Osteocyte (in vitro differentiated cells): ENCODE measurements at regions not wholly inside any gene's neighbourhood (a gene's known extent, or its start where the extent isn't known, plus 50 kb on each side); places are given as distances from the start of the nearest gene placed in this dataset.

Source experiments
- DNase-seq: peaks from one replicate; pipeline ENCODE4 v3.0.0; 2021; ENCODE audit warnings: mixed read lengths; ENCODE audit not compliant: unreplicated experiment; ENCODE audit errors: extremely low spot score
- H3K27ac Mint-ChIP-seq: one replicate; pipeline ENCODE4 v1.8.0; 2021; ENCODE audit warnings: mild to moderate bottlenecking, mixed read lengths; ENCODE audit not compliant: unreplicated experiment
- H3K27me3 Mint-ChIP-seq: one replicate; pipeline ENCODE4 v1.8.0; 2021; ENCODE audit warnings: mixed read lengths; ENCODE audit not compliant: unreplicated experiment
- H3K36me3 Mint-ChIP-seq: one replicate; pipeline ENCODE4 v1.8.0; 2021; ENCODE audit warnings: mixed read lengths; ENCODE audit not compliant: unreplicated experiment
- H3K4me1 Mint-ChIP-seq: one replicate; pipeline ENCODE4 v1.8.0; 2021; ENCODE audit warnings: mixed read lengths; ENCODE audit not compliant: unreplicated experiment
- H3K4me3 Mint-ChIP-seq: one replicate; pipeline ENCODE4 v1.8.0; 2021; ENCODE audit warnings: mild to moderate bottlenecking, moderate library complexity, mixed read lengths; ENCODE audit not compliant: unreplicated experiment
- H3K9me3 Mint-ChIP-seq: one replicate; pipeline ENCODE4 v1.8.0; 2021; ENCODE audit warnings: mixed read lengths; ENCODE audit not compliant: unreplicated experiment
- CTCF ChIP-seq: fragments of 200-600 bp; sonication (generic); IDR thresholded peaks from 2 replicates; pipeline ENCODE4 v1.5.0; 2021; ENCODE audit warnings: antibody characterized with exemption, mild to moderate bottlenecking, moderate library complexity

- H3K4me3 Mint-ChIP-seq: no peak overlapping the region
- peaks cover 35% of the 10 kb centered on the region for H3K9me3 Mint-ChIP-seq
- H3K4me1 Mint-ChIP-seq: no peaks in the 10 kb centered on the region
- H3K36me3 Mint-ChIP-seq: no peaks in the 10 kb centered on the region
- no peak for DNase-seq
- TF ChIP-seq CTCF: no peak
- H3K27me3 Mint-ChIP-seq: no peaks in the 10 kb centered on the region
- no peak overlapping the region for H3K27ac Mint-ChIP-seq
Observed at GRCh38 chr10:130836344-130836743, 475.2 kb downstream of the TCERG1L start.

GRCh38 chr10:130843051-130843653, 468.4 kb downstream of the TCERG1L start:
- no peak for DNase-seq
- H3K27me3 Mint-ChIP-seq: no peaks in the 10 kb centered on the region
- no peak overlapping the region for H3K27ac Mint-ChIP-seq
- no peaks in the 10 kb centered on the region for H3K36me3 Mint-ChIP-seq
- H3K4me1 Mint-ChIP-seq: no peaks in the 10 kb centered on the region
- no peak overlapping the region for H3K4me3 Mint-ChIP-seq
- no peak for TF ChIP-seq CTCF
- peaks cover 46% of the 10 kb centered on the region for H3K9me3 Mint-ChIP-seq

- H3K9me3 Mint-ChIP-seq: peaks cover 45% of the 10 kb centered on the region
- no peak overlapping the region for H3K4me3 Mint-ChIP-seq
- no peaks in the 10 kb centered on the region for H3K27me3 Mint-ChIP-seq
- no peak overlapping the region for H3K27ac Mint-ChIP-seq
- no peaks in the 10 kb centered on the region for H3K4me1 Mint-ChIP-seq
- no peak for TF ChIP-seq CTCF
- DNase-seq: no peak
- no peaks in the 10 kb centered on the region for H3K36me3 Mint-ChIP-seq
Observed at GRCh38 chr10:130844310-130844709, 467.2 kb downstream of the TCERG1L start.

GRCh38 chr10:130847170-130847569, 464.4 kb downstream of the TCERG1L start:
- Mint-ChIP-seq H3K4me3 (no peak overlapping the region), H3K9me3 (peaks cover 40% of the 10 kb centered on the region), H3K36me3 (no peaks in the 10 kb centered on the region), H3K27ac (no peak overlapping the region), H3K27me3 (no peaks in the 10 kb centered on the region), H3K4me1 (no peaks in the 10 kb centered on the region)
- no peak for TF ChIP-seq CTCF
- no peak for DNase-seq

DNA sequence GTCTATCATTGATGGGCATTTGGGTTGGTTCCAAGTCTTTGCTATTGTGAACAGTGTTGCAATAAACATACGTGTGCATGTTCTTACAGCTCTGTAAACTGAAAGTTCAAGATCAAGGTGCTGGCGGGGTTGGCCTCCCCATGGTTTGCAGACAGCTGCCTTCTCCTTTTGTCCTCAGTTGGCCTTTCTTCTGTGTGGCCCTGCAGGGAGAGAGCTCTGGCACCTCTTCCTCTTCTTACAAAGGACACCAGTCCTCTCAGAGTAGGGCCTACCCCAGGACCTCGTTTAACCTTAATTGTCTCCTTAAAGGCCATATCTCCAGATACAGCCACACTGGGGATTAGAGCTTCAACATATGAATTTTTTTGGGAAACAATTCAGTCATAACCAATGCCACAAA, 462.7 kb downstream of the TCERG1L start:
- Mint-ChIP-seq H3K9me3 (peaks cover 45% of the 10 kb centered on the region), H3K36me3 (no peaks in the 10 kb centered on the region), H3K4me1 (no peaks in the 10 kb centered on the region), H3K27me3 (no peaks in the 10 kb centered on the region), H3K4me3 (no peak overlapping the region), H3K27ac (no peak overlapping the region)
- no peak for TF ChIP-seq CTCF
- DNase-seq: peak; percentile 51
